BLaER1 treated with 17β-estradiol and CSF1 and Interleukin-3, amounts not matched to agents 10 nM and 100 nM (cell line): ENCODE measurements at regions not wholly inside any gene's neighbourhood (a gene's known extent, or its start where the extent isn't known, plus 50 kb on each side); places are given as distances from the start of the nearest gene placed in this dataset.

Source experiments
- H3K27ac ChIP-seq, 11 experiments: shearing (Covaris generic); formaldehyde crosslinking; 2 replicates each; pipeline ENCODE4 v1.8.1; 2022
- H3K27me3 ChIP-seq, 11 experiments: shearing (Covaris generic); formaldehyde crosslinking; 2 replicates each; pipeline ENCODE4 v1.8.1; 2022
- H3K36me3 ChIP-seq, 11 experiments: shearing (Covaris generic); formaldehyde crosslinking; 2 replicates each; pipeline ENCODE4 v1.8.1; 2022
- H3K4me1 ChIP-seq, 10 experiments: shearing (Covaris generic); formaldehyde crosslinking; 2 replicates each; pipeline ENCODE4 v1.8.1; 2022
- H3K4me2 ChIP-seq, 11 experiments: shearing (Covaris generic); formaldehyde crosslinking; 2 replicates each; pipeline ENCODE4 v1.8.1; 2022
- H3K4me3 ChIP-seq, 10 experiments: shearing (Covaris generic); formaldehyde crosslinking; 2 replicates each; pipeline ENCODE4 v1.8.1; 2022
- H3K9ac ChIP-seq, 11 experiments: shearing (Covaris generic); formaldehyde crosslinking; 2 replicates each; pipeline ENCODE4 v1.8.1; 2022
- H3K9me3 ChIP-seq, 11 experiments: shearing (Covaris generic); formaldehyde crosslinking; replicated peaks in 1 of 11; 2 replicates each; pipeline ENCODE4 v1.8.1; 2022
- H4K20me1 ChIP-seq, 11 experiments: shearing (Covaris generic); formaldehyde crosslinking; 2 replicates each; pipeline ENCODE4 v1.8.1; 2022
- Cebpa-rat ChIP-seq, 11 experiments: shearing (Covaris generic); IDR thresholded peaks; 2 replicates each; pipeline ENCODE4 v1.8.1; 2022

DNA sequence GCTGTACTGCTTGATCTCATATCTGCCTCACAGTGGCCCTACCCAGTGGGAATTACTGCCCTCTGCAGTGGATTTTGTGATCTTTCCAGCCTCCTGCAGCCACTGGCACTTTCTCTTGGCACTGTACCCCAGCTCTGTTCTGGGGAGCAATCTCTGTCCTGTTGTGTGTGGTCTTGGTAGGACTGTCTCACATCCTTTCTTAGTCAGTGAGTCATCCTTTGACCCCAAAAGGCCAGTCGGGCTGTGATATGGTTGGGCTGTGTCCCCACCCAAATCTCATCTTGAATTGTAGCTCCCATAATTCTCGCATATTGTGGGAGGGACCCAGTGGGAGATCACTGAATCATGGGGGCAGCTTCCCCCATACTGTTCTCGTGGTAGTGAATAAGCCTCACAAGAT is 133.3 kb upstream of the TPM1 start:
- no peak overlapping the region for H3K4me3 ChIP-seq
- H3K9ac ChIP-seq, result no peak overlapping the region
- no peak for TF ChIP-seq Cebpa-rat (IDR thresholded peaks at IDR 0.05)
- no peak overlapping the region for H3K4me2 ChIP-seq
- no peak overlapping the region for H3K27ac ChIP-seq
- H3K4me1 ChIP-seq, result no peaks in the 10 kb centered on the region
- no peaks in the 10 kb centered on the region for H3K27me3 ChIP-seq
- peaks cover 0 to 9% (median 0%) of the 10 kb centered on the region in 11 experiments; a peak in 1 of 22 replicates for H3K9me3 ChIP-seq
- H3K36me3 ChIP-seq, result no peaks in the 10 kb centered on the region
- no peaks in the 10 kb centered on the region for H4K20me1 ChIP-seq

DNA sequence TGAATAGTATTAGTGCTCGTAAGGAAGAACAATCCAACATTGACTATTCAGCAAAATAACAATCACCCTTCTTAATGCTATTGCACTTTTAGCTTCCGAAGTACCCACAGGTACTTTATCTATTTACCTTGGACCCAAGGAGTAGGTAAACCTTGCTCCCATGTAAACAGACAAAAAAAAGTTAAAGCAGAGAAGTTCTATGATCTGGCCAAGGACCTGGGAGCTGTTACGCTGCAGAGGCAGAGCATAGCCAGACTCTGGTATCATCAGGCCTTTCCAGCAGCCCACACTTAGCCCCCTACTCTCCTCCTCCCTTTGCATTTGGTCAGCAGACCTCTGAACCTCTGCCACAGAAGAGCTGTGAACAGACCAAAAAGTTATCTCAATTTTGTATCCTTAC is 130.3 kb upstream of the TPM1 start:
- Histone ChIP-seq H3K9ac (no peak overlapping the region), H3K4me1 (no peaks in the 10 kb centered on the region), H3K27ac (no peak overlapping the region), H4K20me1 (no peaks in the 10 kb centered on the region), H3K27me3 (no peaks in the 10 kb centered on the region), H3K4me3 (no peak overlapping the region), H3K9me3 (peaks cover 0 to 9% (median 0%) of the 10 kb centered on the region in 11 experiments; a peak in 1 of 22 replicates), H3K4me2 (no peak overlapping the region), H3K36me3 (no peaks in the 10 kb centered on the region)
- no peak for TF ChIP-seq Cebpa-rat (IDR thresholded peaks at IDR 0.05)

GRCh38 chr15:62912808-62913207 is 129.7 kb upstream of the TPM1 start:
- H3K4me2 ChIP-seq, result no peak overlapping the region

DNA sequence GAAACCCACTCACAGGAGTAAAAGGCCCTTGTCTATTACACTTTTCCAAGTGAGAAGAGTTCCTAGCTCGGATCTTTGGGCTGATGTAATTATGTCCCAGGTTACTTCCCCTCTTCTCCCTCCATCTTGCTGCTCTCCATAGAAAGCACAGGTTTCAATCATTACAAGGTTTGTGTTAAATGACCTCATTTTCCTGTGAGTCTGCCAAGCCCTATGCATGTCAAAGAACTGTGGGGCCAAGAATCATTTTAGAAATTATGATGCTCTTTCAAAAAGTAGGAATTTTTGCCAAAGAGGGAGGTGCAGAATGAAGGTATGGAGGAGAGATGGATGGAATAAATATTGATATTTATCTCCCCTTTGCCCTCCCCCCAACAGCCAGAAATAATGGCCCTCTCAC is 129.3 kb upstream of the TPM1 start:
- H3K27me3 ChIP-seq, result no peaks in the 10 kb centered on the region
- no peaks in the 10 kb centered on the region for H4K20me1 ChIP-seq
- H3K4me1 ChIP-seq, result no peaks in the 10 kb centered on the region
- H3K27ac ChIP-seq, result no peak overlapping the region
- no peak overlapping the region for H3K9ac ChIP-seq
- no peak overlapping the region for H3K4me2 ChIP-seq
- no peak overlapping the region for H3K4me3 ChIP-seq
- peaks cover 0 to 9% (median 0%) of the 10 kb centered on the region in 11 experiments; a peak in 1 of 22 replicates for H3K9me3 ChIP-seq
- H3K36me3 ChIP-seq, result no peaks in the 10 kb centered on the region
- TF ChIP-seq Cebpa-rat (IDR thresholded peaks at IDR 0.05), result no peak

More at GRCh38 chr15:62912808-62913207, 129.7 kb upstream of the TPM1 start:
- H3K4me1 ChIP-seq, result no peaks in the 10 kb centered on the region
- H3K36me3 ChIP-seq, result no peaks in the 10 kb centered on the region
- no peak overlapping the region for H3K27ac ChIP-seq
- no peaks in the 10 kb centered on the region for H4K20me1 ChIP-seq
- no peak overlapping the region for H3K4me3 ChIP-seq
- peaks cover 0 to 9% (median 0%) of the 10 kb centered on the region in 11 experiments; a peak in 1 of 22 replicates for H3K9me3 ChIP-seq
- TF ChIP-seq Cebpa-rat (IDR thresholded peaks at IDR 0.05), result no peak
- no peak overlapping the region for H3K9ac ChIP-seq
- no peaks in the 10 kb centered on the region for H3K27me3 ChIP-seq

DNA sequence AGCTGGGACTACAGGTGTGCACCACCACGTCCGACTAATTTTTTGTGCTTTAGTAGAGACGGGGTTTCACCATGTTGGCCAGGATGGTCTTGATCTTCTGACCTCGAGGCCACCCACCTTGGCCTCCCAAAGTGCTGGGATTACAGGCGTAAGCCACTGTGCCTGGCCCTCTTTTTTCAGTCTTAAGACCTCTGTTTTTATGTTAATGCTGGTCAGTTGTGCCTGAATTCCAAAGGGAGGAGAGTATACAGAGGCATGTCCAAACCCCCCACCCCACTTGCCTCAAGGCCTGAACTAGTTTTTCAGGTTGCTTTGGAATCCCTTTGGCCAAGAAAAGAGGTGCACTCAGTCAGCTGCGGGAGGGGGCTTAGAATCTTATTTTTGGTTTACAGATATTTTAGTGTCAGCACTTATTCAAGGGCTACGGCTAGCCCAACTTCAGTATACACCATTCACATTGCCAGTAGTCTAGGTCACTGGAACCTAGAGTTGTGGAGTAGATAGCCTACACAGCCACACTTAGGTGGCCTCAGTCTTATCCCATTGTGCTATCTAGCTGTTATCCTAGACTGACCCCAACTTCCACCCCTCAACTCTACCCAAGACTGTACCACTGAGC is 128.0 kb upstream of the TPM1 start:
- no peak overlapping the region for H3K4me2 ChIP-seq
- H3K4me1 ChIP-seq, result no peaks in the 10 kb centered on the region; a peak in 1 of 20 replicates
- no peak overlapping the region for H3K4me3 ChIP-seq
- H3K9ac ChIP-seq, result no peak overlapping the region
- no peak overlapping the region for H3K27ac ChIP-seq
- H3K36me3 ChIP-seq, result no peaks in the 10 kb centered on the region
- TF ChIP-seq Cebpa-rat (IDR thresholded peaks at IDR 0.05), result no peak
- no peaks in the 10 kb centered on the region for H4K20me1 ChIP-seq
- H3K27me3 ChIP-seq, result no peaks in the 10 kb centered on the region
- H3K9me3 ChIP-seq, result 0 out of 22 replicates have a peak, but pooled peaks cover 0 to 3% (median 0%) of the 10 kb centered on the region in 11 experiments

GRCh38 chr15:62920682-62921502 is 121.7 kb upstream of the TPM1 start:
- TF ChIP-seq Cebpa-rat (IDR thresholded peaks at IDR 0.05), result no peak
- peak overlapping the region in 3 of 11 experiments; percentile 7 to 66 (median 47); a peak in 5 of 22 replicates for H3K4me2 ChIP-seq
- H3K36me3 ChIP-seq, result no peaks in the 10 kb centered on the region
- no peaks in the 10 kb centered on the region for H3K9me3 ChIP-seq
- no peaks in the 10 kb centered on the region for H4K20me1 ChIP-seq
- H3K9ac ChIP-seq, result no peak overlapping the region
- peak overlapping the region in 1 of 11 experiments; percentile 8; a peak in 1 of 22 replicates for H3K27ac ChIP-seq
- no peak overlapping the region for H3K4me3 ChIP-seq
- H3K4me1 ChIP-seq, result peaks cover 0 to 18% (median 0%) of the 10 kb centered on the region in 10 experiments; a peak in 6 of 20 replicates
- H3K27me3 ChIP-seq, result no peaks in the 10 kb centered on the region

DNA sequence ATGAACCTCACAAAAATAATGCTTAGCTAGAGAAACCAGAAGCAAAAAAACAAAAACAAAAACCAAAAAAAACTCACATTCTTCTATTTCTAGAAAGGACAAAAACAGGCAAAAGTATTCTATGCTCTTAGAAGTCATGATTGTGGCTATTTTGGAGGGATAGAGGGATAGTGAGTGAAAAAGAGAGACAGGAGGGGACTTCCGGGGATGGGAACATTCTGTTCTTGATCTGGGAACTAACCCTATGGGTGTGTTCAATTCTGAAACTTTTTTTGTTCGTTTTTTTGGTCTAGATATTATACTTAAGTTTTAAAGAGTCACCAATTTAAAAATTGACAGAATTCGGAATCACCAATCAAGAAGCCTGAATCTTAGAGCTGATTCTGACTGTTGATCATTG is 120.0 kb upstream of the TPM1 start:
- Histone ChIP-seq H3K4me3 (no peak overlapping the region), H3K36me3 (no peaks in the 10 kb centered on the region), H3K9ac (no peak overlapping the region), H3K27me3 (no peaks in the 10 kb centered on the region), H4K20me1 (no peaks in the 10 kb centered on the region), H3K4me2 (no peak overlapping the region), H3K4me1 (peaks cover 0 to 18% (median 0%) of the 10 kb centered on the region in 10 experiments; a peak in 6 of 20 replicates), H3K9me3 (no peaks in the 10 kb centered on the region), H3K27ac (no peak overlapping the region)
- TF ChIP-seq Cebpa-rat (IDR thresholded peaks at IDR 0.05), result no peak

DNA sequence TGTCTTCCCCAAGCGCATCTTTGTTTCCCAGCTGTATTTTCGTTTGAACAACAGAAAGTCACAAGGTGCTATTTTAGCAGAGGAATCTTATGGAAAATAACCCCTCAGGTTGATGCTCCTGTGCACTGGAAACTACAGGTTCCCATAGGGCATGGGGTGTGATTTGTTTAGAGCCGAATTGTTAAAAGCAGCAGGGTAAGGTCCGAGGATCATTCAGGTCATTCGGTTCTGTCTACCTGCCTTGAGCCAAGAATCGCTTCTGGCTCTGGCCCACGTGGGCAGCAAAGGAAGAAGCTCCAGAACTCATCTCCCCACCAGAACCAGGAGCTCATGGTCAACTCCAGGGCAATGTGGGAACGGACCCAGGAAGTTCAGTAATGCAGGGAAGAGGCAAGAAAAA is 116.7 kb upstream of the TPM1 start:
- TF ChIP-seq Cebpa-rat (IDR thresholded peaks at IDR 0.05), result no peak
- Histone ChIP-seq H3K4me3 (no peak overlapping the region), H3K36me3 (no peaks in the 10 kb centered on the region), H3K9ac (no peak overlapping the region), H3K9me3 (no peaks in the 10 kb centered on the region), H3K27ac (no peak overlapping the region), H4K20me1 (no peaks in the 10 kb centered on the region), H3K27me3 (no peaks in the 10 kb centered on the region), H3K4me2 (no peak overlapping the region), H3K4me1 (peaks cover 0 to 35% (median 0%) of the 10 kb centered on the region in 10 experiments; a peak in 6 of 20 replicates)

- Histone ChIP-seq H3K27ac (no peak overlapping the region), H3K9ac (no peak overlapping the region), H3K36me3 (no peaks in the 10 kb centered on the region), H3K4me3 (no peak overlapping the region), H3K4me2 (no peak overlapping the region), H3K9me3 (no peaks in the 10 kb centered on the region), H3K4me1 (peaks cover 0 to 40% (median 1%) of the 10 kb centered on the region in 10 experiments; a peak in 7 of 20 replicates), H4K20me1 (no peaks in the 10 kb centered on the region), H3K27me3 (no peaks in the 10 kb centered on the region)
- TF ChIP-seq Cebpa-rat (IDR thresholded peaks at IDR 0.05), result no peak
These were observed 115.4 kb upstream of the TPM1 start for GRCh38 chr15:62927196-62927595.
